Stromal cell of bone marrow (primary cell): ENCODE measurements at regions not wholly inside any gene's neighbourhood (a gene's known extent, or its start where the extent isn't known, plus 50 kb on each side); places are given as distances from the start of the nearest gene placed in this dataset.
"Not testable (repeated sequence)": the region's sequence is repeated elsewhere in the genome, so short reads cannot be mapped to it uniquely, and the experiment has no call there.

Source experiments
- DNase-seq: peaks from one replicate; pipeline ENCODE4 v3.0.0-alpha.2; 2012; ENCODE audit warnings: low read depth

GRCh38 chr5:102554082-102554481 is 55.3 kb upstream of the SLCO6A1 start:
- no peak for DNase-seq

DNA sequence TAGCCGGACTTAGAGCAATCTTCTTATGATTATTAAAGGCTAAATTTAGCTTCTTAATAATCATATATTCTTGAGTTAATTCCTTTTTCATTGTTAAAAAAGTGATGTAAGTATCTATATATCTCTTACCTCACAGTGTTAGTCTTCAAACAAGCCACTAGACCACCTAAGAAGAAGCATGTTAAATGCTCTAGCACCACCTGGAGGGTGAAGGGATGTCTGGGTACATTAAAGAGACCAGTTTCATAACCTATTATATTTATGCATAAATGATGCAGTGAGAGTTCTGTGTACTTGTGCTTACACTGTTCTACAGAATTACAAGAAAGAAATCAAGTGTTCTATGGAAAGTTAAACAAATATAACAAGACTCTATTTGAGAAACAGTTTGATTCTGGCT is 55.9 kb upstream of the SLCO6A1 start:
- no peak for DNase-seq

DNA sequence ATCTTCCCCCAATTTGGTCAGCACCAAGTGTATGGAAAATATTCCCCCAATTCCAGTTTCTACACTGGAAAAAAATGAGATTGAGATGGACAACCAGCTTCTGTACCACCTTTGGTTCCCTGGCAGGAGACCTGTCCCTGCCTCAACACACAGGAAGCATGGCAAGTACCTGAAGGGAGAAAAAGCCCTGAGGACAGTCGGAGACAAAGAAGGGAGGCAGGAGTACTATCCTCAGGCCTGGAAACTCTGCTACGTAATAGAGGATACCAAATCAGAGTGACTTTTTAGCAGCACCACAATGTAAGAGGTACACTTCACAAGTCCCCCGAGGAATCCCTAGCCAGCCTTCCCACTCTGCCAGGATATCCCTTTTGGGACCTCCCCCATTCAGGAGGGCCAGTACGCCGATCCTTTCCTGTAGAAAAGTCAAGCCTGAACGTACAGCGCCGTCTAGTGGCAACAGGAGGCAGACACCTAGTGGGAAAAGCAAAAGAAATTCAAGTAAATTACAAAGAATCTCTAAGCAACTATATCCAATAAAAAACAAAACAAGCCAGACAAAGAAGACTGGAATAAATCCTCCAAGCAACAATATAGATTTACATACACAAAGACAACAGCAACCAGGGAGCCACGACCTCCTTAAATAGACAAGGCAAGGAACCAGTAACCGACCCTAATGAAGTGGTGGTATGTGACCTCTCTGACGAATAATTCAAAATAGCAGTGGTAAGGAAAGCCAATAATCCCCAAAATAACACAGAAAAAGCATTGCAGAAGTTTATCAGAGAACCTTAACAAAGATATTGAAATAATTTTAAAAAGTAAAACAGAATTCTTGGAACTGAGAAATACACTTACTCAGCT is 63.3 kb upstream of the SLCO6A1 start:
- no peak for DNase-seq

GRCh38 chr5:102570747-102571146 is 71.9 kb upstream of the SLCO6A1 start:
- DNase-seq, result no peak

- no peak for DNase-seq
These were observed 79.6 kb upstream of the SLCO6A1 start for GRCh38 chr5:102578362-102578761.

DNA sequence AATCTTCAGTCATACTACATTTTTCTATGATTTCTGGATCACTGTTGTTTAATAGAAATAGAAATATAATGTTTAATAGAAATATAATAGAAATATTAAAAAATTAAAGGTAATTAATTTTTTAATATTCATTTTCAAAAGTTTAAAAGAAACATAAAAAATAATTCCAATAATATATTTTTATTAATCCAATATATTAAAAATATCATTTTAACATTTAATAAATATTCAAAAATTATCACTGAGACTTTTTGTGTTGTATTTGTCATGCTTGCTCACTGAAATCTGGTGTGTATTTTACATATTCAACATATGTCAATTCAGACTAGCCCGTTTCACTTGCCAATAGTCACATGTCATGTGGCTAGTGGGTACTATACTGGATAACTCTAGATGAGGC is 80.6 kb upstream of the SLCO6A1 start:
- DNase-seq, result no peak

DNA sequence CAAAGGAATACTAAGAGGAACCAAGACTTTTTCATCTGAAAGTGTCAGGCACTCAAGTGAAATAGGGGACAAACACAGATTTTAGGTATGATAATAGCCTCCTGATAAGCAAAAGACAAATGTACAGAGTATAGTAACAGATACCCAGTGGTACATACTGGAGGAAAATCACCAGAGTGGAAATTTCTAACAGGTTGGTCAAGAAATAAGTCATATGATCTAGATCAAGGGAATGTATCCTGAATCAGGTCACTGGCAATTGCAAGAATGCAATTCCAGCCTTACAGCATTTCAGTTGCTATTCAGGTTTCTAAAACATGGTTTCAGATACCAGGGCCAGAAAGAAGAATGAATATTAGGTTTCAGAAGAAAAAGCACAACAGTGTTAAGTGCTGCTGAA is 82.2 kb upstream of the SLCO6A1 start:
- no peak for DNase-seq

DNA sequence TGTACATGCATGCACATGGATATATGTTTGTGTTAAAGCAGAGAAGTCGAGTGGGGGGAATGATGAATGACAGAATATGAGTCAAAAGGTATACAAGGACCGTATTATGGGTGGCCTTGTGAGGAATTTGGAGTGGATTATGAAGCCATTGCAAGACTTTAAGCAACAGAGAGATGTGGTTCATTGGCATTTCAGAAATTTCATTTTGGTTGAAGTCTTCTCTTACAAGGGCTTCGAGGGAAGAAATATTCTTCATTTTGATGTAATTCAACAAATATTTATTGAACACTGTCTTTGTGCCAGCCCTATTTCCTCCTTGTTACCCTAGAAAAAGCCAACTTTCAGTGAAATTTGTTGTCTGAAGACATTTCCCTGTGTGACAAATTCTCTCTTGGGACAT is 83.9 kb upstream of the SLCO6A1 start:
- no peak for DNase-seq

DNA sequence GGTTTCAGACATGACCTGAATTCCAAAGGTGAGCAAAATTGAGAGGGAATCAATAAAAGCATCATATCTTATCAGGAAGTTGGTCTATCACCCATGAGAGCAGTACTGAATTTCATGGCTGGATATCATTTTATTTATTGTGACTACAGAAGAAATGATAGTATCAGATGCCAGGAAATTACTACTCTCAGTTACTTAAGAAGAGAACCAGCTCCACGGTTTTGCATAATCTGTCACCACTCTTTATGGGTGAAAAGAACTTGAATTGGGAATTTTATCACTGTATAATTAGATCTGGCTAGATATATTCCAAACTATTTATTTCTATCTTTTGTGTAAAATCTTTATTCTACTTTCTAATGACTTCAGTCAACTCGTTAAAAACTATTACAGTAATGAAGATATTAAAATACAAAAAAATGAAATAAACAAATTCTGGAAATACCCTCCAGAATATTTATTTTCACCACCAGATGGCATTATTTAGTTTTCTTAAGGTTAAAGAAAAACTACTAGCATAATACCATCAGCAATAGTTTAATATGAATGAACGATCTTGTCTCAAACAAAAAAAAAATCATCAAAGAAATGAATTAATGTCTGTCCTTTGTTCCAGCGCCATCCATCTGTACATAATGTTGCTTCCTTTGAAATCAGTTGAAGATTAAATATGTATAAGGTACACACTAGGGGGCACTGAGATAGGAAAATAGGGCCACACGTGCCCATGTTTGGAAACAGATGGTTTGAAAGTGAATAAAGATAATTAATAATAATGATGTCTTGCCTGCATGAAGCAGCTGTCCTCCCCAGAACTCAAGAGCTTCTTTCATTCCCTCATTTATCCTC is 84.7 kb upstream of the SLCO6A1 start:
- no peak for DNase-seq

DNA sequence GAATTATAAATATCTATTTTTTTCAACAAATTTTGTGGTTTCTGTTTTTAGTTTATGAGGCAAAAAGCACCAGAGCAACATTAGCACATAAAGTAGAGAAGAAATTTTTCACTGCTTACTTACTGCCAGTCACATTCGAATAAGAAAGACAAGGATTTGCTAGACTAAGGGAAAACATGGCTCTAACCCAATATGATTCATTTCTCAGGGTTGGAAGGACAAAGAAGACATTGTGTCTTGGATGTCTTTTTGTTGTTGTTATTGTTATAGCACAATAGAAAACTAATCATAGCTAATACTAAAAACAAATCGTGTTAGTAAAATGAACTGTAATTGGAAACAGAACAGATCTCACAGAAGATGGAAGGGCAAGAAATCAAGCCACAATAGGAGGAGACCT is 90.9 kb upstream of the SLCO6A1 start:
- DNase-seq, result no peak

- DNase-seq, result no peak
These were observed 91.7 kb upstream of the SLCO6A1 start for GRCh38 chr5:102590467-102590866.

- DNase-seq, result no peak
These were observed 92.8 kb upstream of the SLCO6A1 start for GRCh38 chr5:102591650-102592049.

DNA sequence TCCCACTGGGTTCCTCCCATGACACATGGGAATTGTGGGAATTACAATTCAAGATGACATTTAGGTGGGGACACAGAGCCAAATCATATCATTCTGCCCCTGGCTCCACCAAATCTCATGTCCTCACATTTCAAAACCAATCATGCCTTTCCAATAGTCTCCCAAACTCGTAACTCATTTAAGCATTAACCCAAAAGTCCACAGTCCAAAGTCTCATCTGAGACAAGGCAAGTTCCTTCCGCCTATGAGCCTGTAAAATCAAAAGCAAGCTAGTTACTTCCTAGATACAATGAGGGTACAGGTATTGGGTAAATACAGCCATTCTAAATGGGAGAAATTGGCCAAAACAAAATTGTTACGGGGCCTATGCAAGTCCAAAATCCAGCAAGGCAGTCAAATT is 93.8 kb upstream of the SLCO6A1 start:
- not testable (repeated sequence) for DNase-seq

DNA sequence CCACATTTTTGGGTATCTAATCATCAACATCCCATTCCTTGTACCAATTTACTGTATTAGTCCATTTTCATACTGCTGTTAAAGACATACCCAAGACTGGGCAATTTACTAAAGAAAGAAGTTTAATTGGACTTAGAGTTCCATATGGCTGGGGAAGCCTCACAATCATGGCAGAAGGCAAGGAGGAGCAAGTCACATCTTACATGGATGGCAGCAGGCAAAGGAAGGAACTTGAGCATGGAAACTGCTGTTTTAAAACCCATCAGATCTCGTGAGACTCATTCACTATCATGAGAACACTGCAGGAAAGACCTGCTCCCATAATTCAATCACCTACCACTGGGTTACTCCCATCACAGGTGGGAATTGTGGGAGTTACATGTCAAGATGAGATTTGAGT is 95.4 kb upstream of the SLCO6A1 start:
- DNase-seq, result no peak

- no peak for DNase-seq
These were observed 96.5 kb upstream of the SLCO6A1 start for GRCh38 chr5:102595332-102595731.

DNA sequence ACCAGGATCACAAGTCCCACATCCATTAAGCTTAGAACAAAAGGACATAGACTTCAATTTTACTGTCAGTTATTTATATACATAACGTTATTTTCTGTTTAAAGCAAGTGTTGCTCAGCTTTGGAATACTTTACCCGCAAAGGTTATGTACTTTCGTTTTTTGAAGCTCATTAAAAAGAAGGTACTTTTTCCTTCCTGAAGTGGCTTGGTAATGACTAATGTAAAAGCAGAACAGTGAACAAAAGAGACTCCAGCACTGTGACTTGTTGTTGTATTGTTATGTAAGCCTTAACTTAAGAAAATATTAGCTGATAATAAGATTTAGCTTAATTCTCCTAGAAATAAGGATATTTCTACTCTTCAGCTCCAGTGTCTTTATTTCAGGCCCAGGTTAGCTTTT is 97.3 kb upstream of the SLCO6A1 start:
- no peak for DNase-seq

- DNase-seq, result no peak
These were observed 98.2 kb upstream of the SLCO6A1 start for GRCh38 chr5:102596951-102597350.

DNA sequence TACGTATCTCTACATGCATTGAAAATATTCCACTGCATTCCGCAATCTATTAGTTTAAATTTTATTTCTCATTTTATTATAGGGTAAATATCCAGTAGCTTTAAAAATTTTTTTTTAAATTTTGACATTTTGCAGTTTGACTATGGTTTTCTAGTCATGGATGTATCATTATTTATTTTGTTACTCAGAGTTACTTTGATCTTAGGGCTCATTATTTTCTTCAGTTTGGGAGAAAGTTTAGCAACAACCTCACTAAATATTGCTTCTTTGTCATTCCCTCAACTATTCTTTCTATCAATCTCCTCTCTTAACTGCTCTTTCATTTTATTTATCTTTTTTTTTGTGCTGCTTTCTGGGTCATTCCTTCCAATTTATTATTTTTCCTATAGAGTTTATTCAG is 100.5 kb upstream of the SLCO6A1 start:
- DNase-seq, result no peak

DNA sequence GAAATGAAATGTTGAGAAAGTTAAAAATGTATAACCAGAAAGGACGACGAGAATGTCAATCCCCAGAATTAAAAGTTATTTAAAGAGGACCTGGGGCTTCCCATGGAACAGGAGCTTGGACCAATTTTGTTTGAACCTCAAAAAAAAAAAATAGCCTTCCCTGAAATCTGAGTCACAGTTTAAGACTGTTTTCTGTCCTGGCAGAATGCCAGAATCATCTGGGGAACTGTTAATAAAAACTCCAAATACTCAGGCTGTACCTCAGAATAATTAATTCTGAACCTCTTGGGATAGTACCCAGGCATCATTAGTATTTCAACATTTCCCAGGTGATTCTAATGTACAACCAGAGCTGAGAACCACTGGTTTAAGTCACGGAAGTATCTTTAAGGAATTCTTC is 102.2 kb upstream of the SLCO6A1 start:
- peak; percentile 43 for DNase-seq

- no peak for DNase-seq
These were observed 104.9 kb upstream of the SLCO6A1 start for GRCh38 chr5:102603670-102604069.

DNA sequence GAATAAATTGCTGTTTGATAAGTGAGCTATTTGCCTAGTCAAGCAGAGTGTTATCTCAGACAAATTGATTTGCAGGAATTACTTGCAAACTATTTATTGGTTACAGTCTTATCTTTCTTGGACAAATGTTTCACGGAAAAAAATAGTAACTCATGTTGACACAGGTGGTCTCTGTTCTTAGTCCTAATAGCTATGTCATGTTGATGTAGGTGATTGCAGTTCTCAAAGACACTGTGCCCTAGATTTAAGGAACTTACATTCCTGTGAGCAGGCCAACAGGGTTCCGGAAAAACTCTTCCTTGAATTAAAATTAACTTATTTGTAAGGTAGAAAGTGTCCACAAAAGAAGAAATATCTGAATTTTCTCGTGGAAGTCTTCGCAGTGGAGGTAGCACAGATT is 109.6 kb upstream of the SLCO6A1 start:
- no peak for DNase-seq

GRCh38 chr5:102611312-102611711 is 112.5 kb upstream of the SLCO6A1 start:
- no peak for DNase-seq

DNA sequence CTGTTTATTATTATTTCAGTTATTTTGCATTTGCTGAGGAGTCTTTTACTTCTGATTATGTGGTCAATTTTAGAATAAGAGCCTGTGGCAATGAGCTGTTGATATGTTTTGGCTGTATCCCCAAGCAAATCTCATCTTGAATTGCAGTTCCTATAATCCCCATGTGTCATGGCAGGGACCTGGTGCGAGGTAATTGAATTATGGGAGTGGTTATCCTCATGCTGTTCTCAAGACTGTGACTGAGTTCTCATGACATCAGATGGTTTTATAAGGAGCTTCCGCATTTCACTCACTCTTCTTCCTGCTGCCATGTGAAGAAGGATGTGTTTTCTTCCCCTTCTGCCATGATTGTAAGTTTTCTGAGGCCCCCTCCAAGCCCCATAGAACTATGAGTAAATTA is 114.9 kb upstream of the SLCO6A1 start:
- DNase-seq, result no peak
